Testis (tissue), 2 donors: ENCODE measurements at regions not wholly inside any gene's neighbourhood (a gene's known extent, or its start where the extent isn't known, plus 50 kb on each side); places are given as distances from the start of the nearest gene placed in this dataset.

Experiments
- CTCF ChIP-seq, 3 experiments: fragments of 450-650 bp in 2 of 3; fragments of 200-600 bp in 1 of 3; sonication (generic) in 1 of 3; IDR thresholded peaks; one replicate each; pipeline ENCODE4 v1.5.1; 2016 to 2019; ENCODE audit warnings: antibody characterized with exemption in 3 of 3, mild to moderate bottlenecking in 2 of 3, moderate library complexity in 1 of 3
- POLR2A ChIP-seq: fragments of 450-650 bp; IDR thresholded peaks from one replicate; pipeline ENCODE4 v1.6.1; 2017; ENCODE audit warnings: antibody characterized with exemption, mild to moderate bottlenecking, moderate library complexity

GRCh38 chr2:160912276-160912675 is 248.0 kb upstream of the TANK start:
- TF ChIP-seq POLR2A (no peak), CTCF (IDR thresholded peaks at IDR 0.05) (no peak)
